Medulla oblongata (tissue), 1 donor: ENCODE measurements at regions not wholly inside any gene's neighbourhood (a gene's known extent, or its start where the extent isn't known, plus 50 kb on each side); places are given as distances from the start of the nearest gene placed in this dataset.
A peak's percentile ranks its signal among the peaks of the same experiment; 100 is the strongest.
"Not testable (repeated sequence)": the region's sequence is repeated elsewhere in the genome, so short reads cannot be mapped to it uniquely, and the experiment has no call there.

Source experiments
- DNase-seq: peaks from one replicate; pipeline ENCODE4 v3.0.0-alpha.2; 2015; ENCODE audit errors: extremely low spot score

- DNase-seq, result not testable (repeated sequence)
Observed at GRCh38 chr9:91512235-91512634, 88.6 kb upstream of the NFIL3 start.

GRCh38 chr9:91503673-91504081, 80.0 kb upstream of the NFIL3 start:
- peak; percentile 38 for DNase-seq

GRCh38 chr9:91502913-91503672, 79.5 kb upstream of the NFIL3 start:
- no peak for DNase-seq

- no peak for DNase-seq
Observed at GRCh38 chr9:91502475-91502874, 78.8 kb upstream of the NFIL3 start.

- DNase-seq, result no peak
Observed at GRCh38 chr9:91500509-91501014, 76.9 kb upstream of the NFIL3 start.

- no peak for DNase-seq
Observed at GRCh38 chr9:91496351-91496750, 72.7 kb upstream of the NFIL3 start.

GRCh38 chr9:91495450-91495849, 71.8 kb upstream of the NFIL3 start:
- no peak for DNase-seq

- no peak for DNase-seq
Observed at GRCh38 chr9:91494751-91495150, 71.1 kb upstream of the NFIL3 start.

- no peak for DNase-seq
Observed at GRCh38 chr9:91492237-91492636, 68.6 kb upstream of the NFIL3 start.

- DNase-seq, result no peak
Observed at GRCh38 chr9:91491624-91492023, 68.0 kb upstream of the NFIL3 start.

- DNase-seq, result peak; percentile 48
Observed at GRCh38 chr9:91489361-91489899, 65.8 kb upstream of the NFIL3 start.

GRCh38 chr9:91488341-91488740, 64.7 kb upstream of the NFIL3 start:
- no peak for DNase-seq

GRCh38 chr9:91486699-91487497, 63.3 kb upstream of the NFIL3 start:
- DNase-seq, result no peak

- no peak for DNase-seq
Observed at GRCh38 chr9:91485006-91485405, 61.4 kb upstream of the NFIL3 start.

GRCh38 chr9:91483835-91484234, 60.2 kb upstream of the NFIL3 start:
- DNase-seq, result no peak

GRCh38 chr9:91483189-91483691, 59.6 kb upstream of the NFIL3 start:
- DNase-seq, result peak; percentile 39

GRCh38 chr9:91481972-91482371, 58.3 kb upstream of the NFIL3 start:
- DNase-seq, result no peak

GRCh38 chr9:91477106-91477505, 53.5 kb upstream of the NFIL3 start:
- DNase-seq, result no peak

- no peak for DNase-seq
Observed at GRCh38 chr9:91474656-91475055, 51.0 kb upstream of the NFIL3 start.
